Skeletal muscle tissue (tissue), 3 donors: ENCODE measurements at regions not wholly inside any gene's neighbourhood (a gene's known extent, or its start where the extent isn't known, plus 50 kb on each side); places are given as distances from the start of the nearest gene placed in this dataset.
A peak's percentile ranks its signal among the peaks of the same experiment; 100 is the strongest.
"Not testable (repeated sequence)": the region's sequence is repeated elsewhere in the genome, so short reads cannot be mapped to it uniquely, and the experiment has no call there.

ENCODE experiments used
- H3K27ac ChIP-seq: one replicate; pipeline ENCODE4 v1.7.0; 2013; ENCODE audit warnings: mild to moderate bottlenecking, low read depth, low read length, inconsistent platforms
- H3K27me3 ChIP-seq, 3 donors: one replicate each; pipeline ENCODE4 v1.7.0; 2013; ENCODE audit warnings: low read length in 3 of 3; ENCODE audit not compliant: control insufficient read depth in 3 of 3, insufficient read depth in 3 of 3
- H3K36me3 ChIP-seq, 3 donors: one replicate each; pipeline ENCODE4 v1.7.0; 2013; ENCODE audit warnings: low read length in 3 of 3; ENCODE audit not compliant: control insufficient read depth in 3 of 3, insufficient read depth in 3 of 3
- H3K4me1 ChIP-seq, 3 donors: one replicate each; pipeline ENCODE4 v1.7.0; 2013; ENCODE audit warnings: low read length in 3 of 3, mild to moderate bottlenecking in 3 of 3; ENCODE audit not compliant: control insufficient read depth in 3 of 3, insufficient read depth in 3 of 3
- H3K4me3 ChIP-seq, 3 donors: one replicate each; pipeline ENCODE4 v1.7.0; 2013; ENCODE audit warnings: low read length in 3 of 3
- H3K9ac ChIP-seq, 3 donors: one replicate each; pipeline ENCODE4 v1.7.0; 2013; ENCODE audit warnings: low read length in 3 of 3, mild to moderate bottlenecking in 3 of 3, moderate library complexity in 2 of 3, low read depth in 1 of 3
- H3K9me3 ChIP-seq, 3 donors: one replicate each; pipeline ENCODE4 v1.7.0; 2013; ENCODE audit warnings: low read length in 3 of 3; ENCODE audit not compliant: control insufficient read depth in 3 of 3
- donor health status: Osteomylitis.

DNA sequence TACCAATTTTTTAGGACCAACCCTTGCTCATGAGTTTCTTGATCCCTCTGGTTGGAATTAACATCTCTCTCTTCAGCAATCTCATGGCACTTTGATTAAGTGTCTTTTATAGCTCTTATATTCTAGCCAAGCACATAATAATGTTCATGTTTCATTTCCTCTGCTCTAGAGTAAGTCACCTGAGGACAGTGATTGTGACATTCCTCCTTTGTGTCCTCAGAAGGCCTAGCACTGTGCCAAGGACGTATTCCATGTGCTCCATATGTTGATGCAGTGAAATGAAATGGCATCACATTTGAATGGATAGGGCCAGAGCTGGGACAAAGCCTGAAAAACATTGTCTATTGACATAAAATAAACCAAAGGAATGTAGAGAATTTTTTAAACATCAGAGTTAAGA lies 322.8 kb upstream of the PRICKLE1 start:
- Histone ChIP-seq H3K27me3 (no peaks in the 10 kb centered on the region), H3K4me1 (peaks cover 0 to 7% (median 0%) of the 10 kb centered on the region in 3 donors), H3K9me3 (no peaks in the 10 kb centered on the region), H3K36me3 (no peaks in the 10 kb centered on the region), H3K4me3 (no peak overlapping the region), H3K9ac (no peak overlapping the region), H3K27ac (no peak overlapping the region)

DNA sequence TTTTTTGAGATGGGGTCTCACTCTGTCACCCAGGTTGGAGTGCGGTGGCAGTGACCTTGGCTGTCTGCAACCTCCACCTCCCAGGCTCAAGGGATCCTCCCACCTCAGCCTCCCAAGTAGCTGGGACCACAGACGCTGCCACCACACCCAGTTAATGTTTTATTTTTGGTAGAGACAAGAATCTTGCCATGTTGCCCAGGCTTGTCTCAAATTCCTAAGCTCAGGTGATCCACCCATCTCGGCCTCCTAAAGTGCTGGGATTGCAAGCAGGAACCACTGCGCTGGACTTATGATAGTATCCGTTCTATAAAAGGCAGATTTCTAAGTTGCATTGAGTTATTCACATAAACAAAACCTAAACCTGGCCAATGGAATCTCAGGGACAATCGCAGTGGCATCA lies 321.1 kb upstream of the PRICKLE1 start:
- Histone ChIP-seq H3K9me3 (no peaks in the 10 kb centered on the region), H3K9ac (no peak overlapping the region), H3K27ac (no peak overlapping the region), H3K27me3 (no peaks in the 10 kb centered on the region), H3K4me1 (peaks cover 0 to 8% (median 2%) of the 10 kb centered on the region in 3 donors), H3K4me3 (no peak overlapping the region), H3K36me3 (no peaks in the 10 kb centered on the region)

DNA sequence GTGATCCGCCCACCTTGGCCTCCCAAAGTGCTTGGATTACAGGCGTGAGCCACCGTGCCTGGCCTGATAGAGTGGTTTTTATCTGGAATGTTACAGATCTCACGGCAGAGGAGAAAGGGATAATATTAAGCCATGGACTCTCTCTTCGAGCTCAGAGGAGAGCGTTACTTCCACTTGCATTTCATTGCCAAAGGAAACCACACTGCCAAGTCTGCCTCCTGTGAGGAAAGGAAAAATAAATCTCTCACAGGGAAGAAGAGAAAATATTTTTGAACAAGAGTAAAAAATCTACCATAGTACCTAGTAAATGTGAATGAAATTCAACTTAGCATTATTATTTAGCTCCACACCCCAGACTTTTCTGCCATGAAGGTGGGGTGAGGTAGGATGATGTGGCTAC lies 319.2 kb upstream of the PRICKLE1 start:
- H3K27me3 ChIP-seq, result no peaks in the 10 kb centered on the region
- no peaks in the 10 kb centered on the region for H3K9me3 ChIP-seq
- peaks cover 10 to 20% (median 18%) of the 10 kb centered on the region in 3 donors for H3K4me1 ChIP-seq
- H3K9ac ChIP-seq, result no peak overlapping the region
- H3K4me3 ChIP-seq, result no peak overlapping the region
- no peak overlapping the region for H3K27ac ChIP-seq
- H3K36me3 ChIP-seq, result no peaks in the 10 kb centered on the region

DNA sequence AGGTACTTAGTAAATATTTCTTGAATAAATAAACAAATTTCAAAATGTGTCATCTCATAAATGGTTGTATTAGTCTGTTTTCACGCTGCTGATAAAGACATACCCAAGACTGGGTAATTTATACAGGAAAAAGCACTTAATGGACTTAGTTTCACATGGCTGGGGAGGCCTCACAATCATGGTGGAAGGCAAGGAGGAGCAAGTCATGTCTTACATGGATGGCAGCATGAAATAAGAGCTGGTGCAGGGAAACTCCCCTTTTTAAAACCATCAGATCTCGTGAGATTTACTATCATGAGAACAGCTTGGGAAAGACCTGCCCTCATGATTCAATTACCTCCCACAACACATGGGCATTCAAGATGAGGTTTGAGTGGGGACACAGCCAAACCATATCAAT lies 317.3 kb upstream of the PRICKLE1 start:
- not testable (repeated sequence) for H3K36me3 ChIP-seq, H3K27me3 ChIP-seq, H3K4me3 ChIP-seq, H3K9me3 ChIP-seq, H3K27ac ChIP-seq, H3K9ac ChIP-seq
- peaks cover 10 to 20% (median 17%) of the 10 kb centered on the region in 3 donors for H3K4me1 ChIP-seq

DNA sequence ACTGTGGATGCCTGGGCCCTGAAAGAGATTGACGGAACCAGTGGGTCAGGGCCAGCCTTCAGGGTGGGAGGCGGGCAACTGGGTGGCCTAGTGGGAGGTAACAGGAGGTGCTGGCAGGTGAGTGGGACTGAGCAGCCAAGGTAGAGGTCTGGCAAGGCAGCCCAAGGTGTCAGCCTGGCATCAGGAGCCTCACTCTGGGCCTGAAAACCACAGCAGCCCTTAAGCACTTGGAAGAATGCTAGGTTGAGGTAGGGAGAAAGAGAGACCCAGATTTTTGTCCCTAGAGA lies 315.8 kb upstream of the PRICKLE1 start:
- Histone ChIP-seq H3K4me3 (peak overlapping the region in 1 of 3 donors; percentile 16), H3K9ac (no peak overlapping the region), H3K27ac (peak overlapping the region; percentile 92), H3K4me1 (peaks cover 10 to 20% (median 17%) of the 10 kb centered on the region in 3 donors), H3K36me3 (no peaks in the 10 kb centered on the region), H3K9me3 (no peaks in the 10 kb centered on the region), H3K27me3 (no peaks in the 10 kb centered on the region)

DNA sequence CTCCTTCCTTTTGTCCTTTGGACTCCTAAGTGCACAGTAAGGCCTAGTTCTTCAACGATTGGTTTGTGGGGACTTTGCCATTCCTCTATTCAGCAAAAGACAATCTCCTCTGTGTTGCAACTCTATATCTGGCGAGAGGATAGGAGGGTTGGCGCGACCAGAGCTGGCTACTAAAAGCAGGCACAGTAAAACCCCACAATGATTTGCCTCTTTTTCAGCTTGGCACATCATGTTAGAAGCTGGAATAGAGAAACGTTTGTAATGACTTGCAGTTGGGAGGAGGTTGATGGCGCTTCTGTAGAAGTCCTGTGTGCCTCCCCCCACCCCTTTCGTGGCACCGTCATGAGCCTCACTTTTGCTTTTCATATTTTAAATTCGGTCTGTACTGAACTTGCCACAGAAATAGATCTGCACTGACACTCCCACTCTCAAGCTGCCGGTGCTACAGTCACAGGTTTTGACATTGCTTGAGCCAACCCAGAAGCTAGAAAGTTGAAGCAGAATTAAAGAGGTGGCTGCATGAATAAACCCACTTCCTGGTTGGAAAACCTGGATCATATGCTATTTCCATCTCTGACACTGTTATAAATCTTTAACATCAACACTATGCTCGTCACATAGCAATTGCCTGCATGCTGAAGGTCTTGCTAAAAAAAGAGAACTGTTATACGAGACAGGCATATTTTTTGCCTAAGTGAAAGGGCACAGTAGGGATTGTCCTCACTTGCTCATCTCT lies 315.3 kb upstream of the PRICKLE1 start:
- peak overlapping the region; percentile 64 to 74 (median 71) for H3K9ac ChIP-seq
- H3K36me3 ChIP-seq, result no peaks in the 10 kb centered on the region
- peak overlapping the region; percentile 92 for H3K27ac ChIP-seq
- H3K9me3 ChIP-seq, result no peaks in the 10 kb centered on the region
- peak overlapping the region; percentile 30 to 52 (median 47) for H3K4me3 ChIP-seq
- no peaks in the 10 kb centered on the region for H3K27me3 ChIP-seq
- H3K4me1 ChIP-seq, result peaks cover 10 to 20% (median 17%) of the 10 kb centered on the region in 3 donors

DNA sequence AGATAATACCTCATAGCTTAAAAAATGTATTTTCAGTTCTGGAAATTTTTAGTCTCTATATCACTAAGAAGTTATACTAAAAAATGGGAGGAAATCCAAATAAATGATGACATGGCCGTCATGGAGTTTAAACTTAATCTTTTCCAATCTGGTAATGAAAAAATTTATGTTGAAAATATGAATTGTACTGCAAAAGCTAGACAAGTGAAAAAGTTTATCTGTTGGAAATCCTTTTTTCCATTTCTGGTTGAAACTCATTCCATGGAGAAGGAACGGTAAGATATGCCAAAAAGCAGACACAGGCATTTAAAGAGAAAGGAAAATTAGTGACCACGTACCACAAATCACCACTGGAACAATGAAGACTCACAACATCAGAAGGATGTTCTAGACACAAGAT lies 314.2 kb upstream of the PRICKLE1 start:
- Histone ChIP-seq H3K27ac (peak overlapping the region; percentile 92), H3K27me3 (no peaks in the 10 kb centered on the region), H3K4me3 (peak overlapping the region in 1 of 3 donors; percentile 52), H3K36me3 (no peaks in the 10 kb centered on the region), H3K9me3 (no peaks in the 10 kb centered on the region), H3K4me1 (peaks cover 10 to 20% (median 17%) of the 10 kb centered on the region in 3 donors), H3K9ac (peak overlapping the region in 1 of 3 donors; percentile 74)

DNA sequence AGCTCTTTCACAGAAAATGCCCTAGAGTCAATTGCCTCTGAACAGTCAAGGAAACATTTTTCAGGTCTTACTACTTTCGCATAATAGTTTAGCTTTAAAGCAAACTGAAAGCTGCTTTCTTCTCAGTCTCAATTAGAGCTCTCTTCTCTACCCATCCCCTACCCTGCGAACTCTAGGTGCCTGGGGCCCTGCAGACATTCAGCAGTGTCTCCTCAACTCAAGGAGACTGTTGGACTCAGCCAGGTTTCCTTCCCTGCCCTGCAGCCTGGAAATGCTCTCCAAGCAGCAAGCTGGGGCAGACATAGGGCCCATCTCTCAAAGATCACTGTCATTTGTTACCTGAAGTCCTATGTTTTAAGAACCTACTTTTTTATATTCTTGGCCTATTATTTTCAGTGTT lies 312.5 kb upstream of the PRICKLE1 start:
- Histone ChIP-seq H3K4me1 (peaks cover 10 to 20% (median 17%) of the 10 kb centered on the region in 3 donors), H3K27ac (no peak overlapping the region), H3K27me3 (no peaks in the 10 kb centered on the region), H3K9me3 (no peaks in the 10 kb centered on the region), H3K9ac (no peak overlapping the region), H3K36me3 (no peaks in the 10 kb centered on the region), H3K4me3 (no peak overlapping the region)

DNA sequence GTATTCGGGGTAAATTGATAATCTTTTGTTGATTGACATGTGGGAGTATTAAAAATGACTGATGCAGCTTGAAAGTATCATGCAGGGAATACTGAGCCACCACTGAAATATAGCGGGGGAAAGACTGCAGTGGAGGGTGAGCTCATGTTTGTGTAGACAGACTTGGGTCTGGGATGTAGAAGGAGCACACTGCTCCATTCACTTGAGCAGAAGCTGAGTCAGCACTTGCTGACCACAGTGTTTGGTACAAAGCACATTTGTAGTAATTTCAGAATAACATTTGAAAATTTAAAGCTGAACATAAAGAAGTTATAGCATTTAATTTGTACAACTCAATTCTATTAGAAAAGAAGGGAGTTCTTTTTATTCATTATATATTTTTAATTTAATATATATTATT lies 304.3 kb upstream of the PRICKLE1 start:
- Histone ChIP-seq H3K27ac (no peak overlapping the region), H3K27me3 (no peaks in the 10 kb centered on the region), H3K9me3 (no peaks in the 10 kb centered on the region), H3K36me3 (no peaks in the 10 kb centered on the region), H3K4me3 (no peak overlapping the region), H3K4me1 (peaks cover 3 to 5% (median 5%) of the 10 kb centered on the region in 3 donors), H3K9ac (no peak overlapping the region)

DNA sequence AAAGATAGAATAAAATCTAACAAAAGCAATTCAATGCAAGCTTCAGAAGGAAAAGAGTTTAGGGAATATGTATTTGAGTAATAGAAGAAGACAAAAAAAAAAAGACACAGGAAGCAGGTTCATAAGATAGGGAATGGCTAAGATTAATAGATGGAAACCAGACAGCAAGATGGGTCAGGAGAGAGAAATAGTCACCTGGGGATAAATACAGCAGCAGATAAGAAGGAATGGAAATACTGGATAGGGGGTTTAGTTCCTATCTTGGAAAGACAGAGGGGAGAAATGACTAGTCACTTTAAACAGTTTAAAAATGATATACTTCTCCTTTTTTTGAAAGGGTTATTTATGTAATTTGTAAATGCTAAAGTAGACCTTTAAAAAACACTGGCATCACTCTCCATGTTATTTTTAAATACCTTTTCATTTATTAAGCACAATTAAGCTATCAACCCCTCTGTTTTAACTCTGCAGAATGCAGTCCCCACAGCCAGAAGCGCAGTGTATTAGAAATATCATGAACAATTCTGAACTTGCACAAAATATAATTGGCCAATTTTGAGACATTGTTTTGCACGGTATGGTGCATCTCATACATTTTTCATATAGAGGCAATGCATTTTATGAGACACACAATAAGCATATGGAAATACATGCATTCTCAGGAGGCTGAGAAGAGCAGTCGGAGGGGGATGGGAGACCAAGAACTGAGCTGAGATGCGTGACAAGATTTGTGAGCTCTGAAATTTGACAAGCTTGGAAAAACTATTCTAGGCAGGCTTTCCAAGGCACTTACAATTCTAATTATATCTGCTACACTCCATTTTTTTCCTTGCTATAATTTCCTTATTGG lies 303.4 kb upstream of the PRICKLE1 start:
- Histone ChIP-seq H3K4me1 (peaks cover 3 to 5% (median 5%) of the 10 kb centered on the region in 3 donors), H3K4me3 (no peak overlapping the region), H3K27ac (no peak overlapping the region), H3K27me3 (no peaks in the 10 kb centered on the region), H3K36me3 (no peaks in the 10 kb centered on the region), H3K9me3 (no peaks in the 10 kb centered on the region), H3K9ac (no peak overlapping the region)
